NB4 (cell line): ENCODE measurements at regions not wholly inside any gene's neighbourhood (a gene's known extent, or its start where the extent isn't known, plus 50 kb on each side); places are given as distances from the start of the nearest gene placed in this dataset.

Experiments used
- POLR2A ChIP-seq: IDR thresholded peaks from 2 replicates; pipeline ENCODE4 v1.6.1; 2011; ENCODE audit warnings: mild to moderate bottlenecking; ENCODE audit not compliant: insufficient read length; ENCODE audit errors: extremely low read depth
- TF ChIP-seq, protein P1 (sequence below): IDR thresholded peaks from one replicate; pipeline ENCODE4 v1.5.1; 2012; ENCODE audit warnings: low read depth, low read length

GRCh38 chr2:53289309-53290006, 478.1 kb upstream of the CHAC2 start:
- TF ChIP-seq, protein P1, sequence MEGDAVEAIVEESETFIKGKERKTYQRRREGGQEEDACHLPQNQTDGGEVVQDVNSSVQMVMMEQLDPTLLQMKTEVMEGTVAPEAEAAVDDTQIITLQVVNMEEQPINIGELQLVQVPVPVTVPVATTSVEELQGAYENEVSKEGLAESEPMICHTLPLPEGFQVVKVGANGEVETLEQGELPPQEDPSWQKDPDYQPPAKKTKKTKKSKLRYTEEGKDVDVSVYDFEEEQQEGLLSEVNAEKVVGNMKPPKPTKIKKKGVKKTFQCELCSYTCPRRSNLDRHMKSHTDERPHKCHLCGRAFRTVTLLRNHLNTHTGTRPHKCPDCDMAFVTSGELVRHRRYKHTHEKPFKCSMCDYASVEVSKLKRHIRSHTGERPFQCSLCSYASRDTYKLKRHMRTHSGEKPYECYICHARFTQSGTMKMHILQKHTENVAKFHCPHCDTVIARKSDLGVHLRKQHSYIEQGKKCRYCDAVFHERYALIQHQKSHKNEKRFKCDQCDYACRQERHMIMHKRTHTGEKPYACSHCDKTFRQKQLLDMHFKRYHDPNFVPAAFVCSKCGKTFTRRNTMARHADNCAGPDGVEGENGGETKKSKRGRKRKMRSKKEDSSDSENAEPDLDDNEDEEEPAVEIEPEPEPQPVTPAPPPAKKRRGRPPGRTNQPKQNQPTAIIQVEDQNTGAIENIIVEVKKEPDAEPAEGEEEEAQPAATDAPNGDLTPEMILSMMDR, result no peak
- TF ChIP-seq POLR2A, result no peak
